ENCODE measurements at regions not wholly inside any gene's neighbourhood (a gene's known extent, or its start where the extent isn't known, plus 50 kb on each side); places are given as distances from the start of the nearest gene placed in this dataset.

- Histone ChIP-seq H3K27me3 (ENCODE audit: insufficient read depth, poor library complexity, severe bottlenecking) (no peaks in the 10 kb centered on the region), H3K27ac (replicated peaks) (no peak overlapping the region), H3K4me3 (replicated peaks; ENCODE audit: insufficient read depth, low read length) (no peak overlapping the region)
- no peak for TF ChIP-seq POLR2AphosphoS5 (IDR thresholded peaks at IDR 0.05; ENCODE audit: low read depth)
- TF ChIP-seq REST (IDR thresholded peaks at IDR 0.05; ENCODE audit: insufficient replicate concordance, low read depth): no peak
- TF ChIP-seq CTCF (IDR thresholded peaks at IDR 0.05; ENCODE audit: insufficient read depth, low read length): no peak
- no peak for TF ChIP-seq GABPA (IDR thresholded peaks at IDR 0.05; ENCODE audit: low read depth)
- no peak for TF ChIP-seq SPI1 (IDR thresholded peaks at IDR 0.05; ENCODE audit: borderline replicate concordance, low read depth)
- no peak for DNase-seq (ENCODE audit: low read depth in 1 of 2, low spot score in 1 of 2)
These were observed 927.9 kb downstream of the UQCRFS1 start for GRCh38 chr19:28285078-28285477.

GRCh38 chr19:28284389-28284788 is 928.6 kb downstream of the UQCRFS1 start:
- H3K4me3 ChIP-seq (replicated peaks; ENCODE audit: insufficient read depth, low read length): no peak overlapping the region
- TF ChIP-seq SPI1 (IDR thresholded peaks at IDR 0.05; ENCODE audit: borderline replicate concordance, low read depth): no peak
- no peak for DNase-seq (ENCODE audit: low read depth in 1 of 2, low spot score in 1 of 2)
- H3K27ac ChIP-seq (replicated peaks): no peak overlapping the region
- H3K27me3 ChIP-seq (ENCODE audit: insufficient read depth, poor library complexity, severe bottlenecking): no peaks in the 10 kb centered on the region

- Histone ChIP-seq H3K4me3 (replicated peaks; ENCODE audit: insufficient read depth, low read length) (no peak overlapping the region), H3K27me3 (ENCODE audit: insufficient read depth, poor library complexity, severe bottlenecking) (no peaks in the 10 kb centered on the region), H3K27ac (replicated peaks) (no peak overlapping the region)
- DNase-seq (ENCODE audit: low read depth in 1 of 2, low spot score in 1 of 2): no peak
- TF ChIP-seq SPI1 (IDR thresholded peaks at IDR 0.05; ENCODE audit: borderline replicate concordance, low read depth): no peak
- TF ChIP-seq CTCF (IDR thresholded peaks at IDR 0.05; ENCODE audit: insufficient read depth, low read length): no peak
- TF ChIP-seq POLR2AphosphoS5 (IDR thresholded peaks at IDR 0.05; ENCODE audit: low read depth): no peak
- TF ChIP-seq REST (IDR thresholded peaks at IDR 0.05; ENCODE audit: insufficient replicate concordance, low read depth): no peak
- TF ChIP-seq GABPA (IDR thresholded peaks at IDR 0.05; ENCODE audit: low read depth): no peak
These were observed 929.4 kb downstream of the UQCRFS1 start for GRCh38 chr19:28283592-28283991.

- H3K27ac ChIP-seq (replicated peaks): no peak overlapping the region
- no peak for DNase-seq (ENCODE audit: low read depth in 1 of 2, low spot score in 1 of 2)
- no peak for TF ChIP-seq REST (IDR thresholded peaks at IDR 0.05; ENCODE audit: insufficient replicate concordance, low read depth)
- TF ChIP-seq POLR2AphosphoS5 (IDR thresholded peaks at IDR 0.05; ENCODE audit: low read depth): no peak
- TF ChIP-seq GABPA (IDR thresholded peaks at IDR 0.05; ENCODE audit: low read depth): no peak
- TF ChIP-seq SPI1 (IDR thresholded peaks at IDR 0.05; ENCODE audit: borderline replicate concordance, low read depth): no peak
- TF ChIP-seq CTCF (IDR thresholded peaks at IDR 0.05; ENCODE audit: insufficient read depth, low read length): no peak
- no peak overlapping the region for H3K4me3 ChIP-seq (replicated peaks; ENCODE audit: insufficient read depth, low read length)
- H3K27me3 ChIP-seq (ENCODE audit: insufficient read depth, poor library complexity, severe bottlenecking): no peaks in the 10 kb centered on the region
These were observed 931.3 kb downstream of the UQCRFS1 start for GRCh38 chr19:28281676-28282075.
